Erythroblast (primary cell): ENCODE measurements at regions not wholly inside any gene's neighbourhood (a gene's known extent, or its start where the extent isn't known, plus 50 kb on each side); places are given as distances from the start of the nearest gene placed in this dataset.

Experiments used
- DNase-seq, 2 experiments: peaks; one replicate each; lab custom pipeline; 2025; lab: John Stamatoyannopoulos, UW
- GATA1 ChIP-seq: IDR thresholded peaks from 2 replicates; pipeline ENCODE4 v1.6.1; 2011; ENCODE audit warnings: low read depth, mild to moderate bottlenecking, control low read depth, low read length, moderate library complexity
- POLR2A ChIP-seq: IDR thresholded peaks from 2 replicates; pipeline ENCODE4 v1.6.1; 2011; ENCODE audit warnings: mild to moderate bottlenecking, low read length

DNA sequence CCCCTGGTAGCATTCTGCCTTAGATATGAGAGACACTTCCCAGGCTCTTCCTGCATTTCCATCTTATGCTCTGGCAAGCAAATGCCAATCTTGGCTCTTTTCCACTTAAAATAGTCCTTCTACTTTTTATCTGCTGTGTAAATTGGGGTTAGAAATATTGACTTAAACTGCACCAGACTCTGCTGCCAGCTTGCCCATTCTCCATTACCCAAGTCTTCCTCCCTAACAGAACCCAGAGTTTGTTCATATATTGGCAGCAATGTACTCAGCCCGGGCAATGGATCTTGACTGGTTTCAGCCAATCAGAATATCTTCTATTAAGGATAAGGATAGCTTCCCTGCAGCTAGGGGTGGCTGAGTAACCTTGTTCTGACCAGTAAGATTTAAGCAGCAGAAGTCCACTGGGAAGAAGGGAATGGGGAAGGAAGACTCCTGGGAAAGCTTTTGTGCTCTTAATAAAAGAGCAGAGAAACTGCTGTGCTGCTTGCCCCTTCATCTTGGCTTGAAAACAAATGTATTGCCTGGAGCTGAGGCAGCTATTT is 177.1 kb downstream of the KCNRG start:
- no peak for TF ChIP-seq GATA1
- TF ChIP-seq POLR2A = no peak
- no peak for DNase-seq

DNA sequence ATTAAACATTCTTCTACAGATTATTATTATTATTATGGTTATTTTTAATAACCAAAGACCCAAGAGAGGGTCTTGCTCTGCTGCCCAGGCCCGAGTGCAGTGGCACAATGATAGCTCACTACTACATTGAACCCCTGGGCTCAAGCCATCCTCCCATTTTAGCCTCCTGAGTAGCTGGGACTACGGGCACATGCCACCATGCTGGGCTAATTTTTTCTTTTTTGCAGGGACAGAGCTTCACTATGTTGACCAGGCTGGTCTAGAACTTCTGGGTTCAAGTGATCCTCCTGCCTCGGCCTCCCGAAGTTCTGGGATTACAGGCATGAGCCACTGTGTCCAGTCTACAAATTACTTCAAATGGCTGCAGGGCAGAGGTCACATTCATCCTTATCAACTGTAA is 179.8 kb downstream of the KCNRG start:
- DNase-seq = no peak
- TF ChIP-seq GATA1 (no peak), POLR2A (no peak)

DNA sequence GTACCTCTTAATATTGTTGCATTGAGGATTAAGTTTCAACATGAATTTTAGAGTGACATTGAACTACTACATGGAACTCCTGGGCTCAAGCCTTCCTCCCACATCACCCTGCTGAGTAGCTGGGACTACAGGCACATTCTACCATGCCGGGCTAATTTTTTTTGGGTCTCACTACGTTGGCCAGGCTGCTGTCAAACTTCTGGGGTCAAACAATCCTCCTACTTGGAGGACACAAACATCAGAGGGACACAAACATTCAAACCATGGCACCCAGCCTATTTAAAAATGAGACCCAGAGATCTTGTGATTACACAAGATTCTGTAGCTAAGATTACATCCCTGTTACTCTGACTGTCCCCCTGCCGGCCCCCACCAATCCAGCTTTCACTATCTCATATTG is 180.9 kb downstream of the KCNRG start:
- TF ChIP-seq GATA1 (no peak), POLR2A (no peak)
- DNase-seq = no peak

DNA sequence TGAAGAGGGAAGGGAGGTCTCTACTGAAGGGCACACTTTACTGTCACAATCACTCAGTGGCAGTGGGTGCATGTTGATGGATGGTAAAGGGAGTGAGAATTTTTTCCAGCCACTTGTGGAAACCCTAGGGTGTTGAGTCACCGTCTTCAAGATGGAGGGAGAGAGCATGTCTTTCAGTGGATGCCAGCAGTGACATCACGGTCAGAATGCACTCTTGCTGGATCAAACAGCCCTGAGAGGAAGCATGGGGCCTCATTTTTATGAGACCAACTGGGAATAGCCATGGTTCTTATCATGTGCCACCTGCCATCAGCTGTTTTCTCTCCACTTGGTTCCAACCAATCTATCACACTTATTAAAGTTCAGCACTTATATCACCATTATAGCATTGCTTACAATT is 182.5 kb downstream of the KCNRG start:
- DNase-seq = no peak
- TF ChIP-seq POLR2A = no peak
- no peak for TF ChIP-seq GATA1

DNA sequence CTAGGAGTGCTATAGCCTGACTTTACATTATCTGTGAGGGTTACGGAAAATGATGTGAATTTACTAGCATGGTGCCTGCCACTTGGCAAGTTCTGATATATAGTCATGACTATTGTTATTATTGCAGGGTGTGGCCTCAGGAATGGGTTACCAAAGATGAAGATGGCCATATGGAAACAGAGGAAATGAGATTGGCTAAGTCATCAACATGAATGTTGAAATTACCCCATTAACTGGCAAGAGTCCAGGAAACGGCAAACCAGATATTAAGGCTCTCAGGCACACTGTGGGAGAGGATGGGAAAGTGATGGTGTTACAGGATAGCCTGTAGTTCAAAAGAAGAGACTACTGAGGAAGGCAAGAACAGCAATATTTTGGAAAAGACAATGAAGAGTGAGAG is 183.3 kb downstream of the KCNRG start:
- DNase-seq = peak in 1 of 2 experiments; percentile 12
- TF ChIP-seq POLR2A = no peak
- TF ChIP-seq GATA1 = no peak

DNA sequence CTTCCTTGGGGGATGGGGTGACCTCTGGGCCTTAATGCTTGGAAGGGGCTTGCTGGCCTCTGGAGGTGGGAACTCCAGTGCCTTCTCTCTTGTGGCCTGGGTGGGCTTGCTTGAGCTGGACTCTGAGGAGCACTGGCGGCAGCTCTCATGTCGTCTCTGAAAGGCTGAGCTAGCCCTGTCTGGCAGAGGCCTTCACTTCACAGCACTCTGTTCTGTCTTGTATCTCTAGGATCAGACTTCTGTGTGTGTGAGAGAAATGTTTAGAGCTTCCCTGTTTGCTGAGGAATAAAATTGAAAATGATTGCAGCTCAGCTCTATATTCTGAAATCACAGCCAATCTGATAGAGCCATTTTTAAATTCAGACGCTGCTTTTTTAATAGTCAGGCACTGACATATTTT is 185.3 kb downstream of the KCNRG start:
- no peak for TF ChIP-seq POLR2A
- TF ChIP-seq GATA1 = no peak
- DNase-seq = no peak

DNA sequence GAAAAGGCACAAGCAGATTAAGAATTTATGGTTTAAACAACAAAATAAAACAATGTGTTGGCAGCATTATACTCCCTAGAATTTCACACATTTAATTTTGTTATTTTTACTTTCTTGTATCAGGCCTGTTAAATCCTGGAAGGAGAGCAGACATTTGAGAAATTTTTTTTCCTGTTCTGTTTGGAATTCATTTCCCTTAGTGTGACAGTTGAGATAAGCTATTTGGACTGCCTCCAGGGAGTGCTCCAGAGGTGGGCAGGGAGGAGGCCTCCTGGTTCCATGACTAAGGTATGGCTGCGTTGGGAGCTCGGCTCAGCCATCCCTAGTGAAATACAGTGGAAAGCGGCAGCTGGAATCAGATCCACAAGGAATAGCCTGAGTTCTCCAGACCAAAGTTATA is 185.7 kb downstream of the KCNRG start:
- no peak for TF ChIP-seq GATA1
- no peak for TF ChIP-seq POLR2A

DNA sequence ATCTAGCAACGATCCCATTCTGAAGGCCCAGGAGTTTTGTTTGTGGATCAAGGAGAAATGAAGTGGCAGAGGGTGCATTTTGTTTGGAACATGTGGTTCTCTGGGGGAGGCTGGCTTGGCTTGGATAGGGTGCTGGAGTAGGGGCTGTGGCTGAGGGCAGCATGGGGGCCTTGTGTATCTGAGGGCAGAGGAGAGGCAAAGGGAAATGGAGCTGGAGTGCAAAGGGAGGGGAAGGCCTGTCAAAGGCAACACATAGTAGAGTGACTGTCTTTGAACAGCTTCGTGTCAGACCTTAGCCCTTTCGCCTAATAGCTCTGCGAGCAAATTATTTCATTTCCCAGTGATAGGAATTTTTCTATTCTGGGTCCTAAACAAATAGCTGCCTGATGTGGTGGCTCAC is 187.2 kb downstream of the KCNRG start:
- TF ChIP-seq POLR2A (no peak), GATA1 (no peak)
- no peak for DNase-seq

More for the DNA sequence above, 185.7 kb downstream of the KCNRG start:
- DNase-seq = no peak

DNA sequence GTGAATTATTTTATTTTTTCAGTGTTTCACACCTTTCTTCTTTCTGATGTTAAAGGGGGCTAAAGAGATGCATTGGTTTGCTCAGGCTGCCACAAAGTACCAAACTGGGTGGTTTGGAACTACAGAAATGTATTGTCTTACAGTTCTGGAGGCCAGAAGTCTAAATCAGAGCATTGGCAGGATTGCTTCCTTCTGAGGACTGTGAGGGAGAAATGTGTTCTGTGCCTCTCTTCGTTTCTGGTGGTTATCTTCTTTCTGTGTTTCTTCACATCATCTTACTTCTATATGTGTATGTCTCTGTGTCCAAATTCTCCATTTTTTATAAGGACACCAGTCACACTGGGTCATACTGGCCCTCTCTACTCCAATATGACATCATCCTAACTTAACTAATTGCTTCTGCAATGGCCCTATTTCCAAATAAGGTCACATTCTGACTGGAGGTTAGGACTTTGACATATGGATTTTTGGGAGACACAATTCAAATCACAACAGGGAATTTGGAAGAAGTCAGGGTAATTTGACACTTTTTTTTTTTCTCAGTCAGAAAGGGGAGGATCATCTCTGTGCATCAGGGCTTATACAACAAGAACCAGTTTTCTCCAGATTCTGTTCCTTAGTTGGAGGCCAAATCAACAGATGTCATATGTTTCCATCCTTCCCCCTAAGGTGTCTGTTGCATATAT is 188.2 kb downstream of the KCNRG start:
- TF ChIP-seq POLR2A (no peak), GATA1 (no peak)
- DNase-seq = no peak

DNA sequence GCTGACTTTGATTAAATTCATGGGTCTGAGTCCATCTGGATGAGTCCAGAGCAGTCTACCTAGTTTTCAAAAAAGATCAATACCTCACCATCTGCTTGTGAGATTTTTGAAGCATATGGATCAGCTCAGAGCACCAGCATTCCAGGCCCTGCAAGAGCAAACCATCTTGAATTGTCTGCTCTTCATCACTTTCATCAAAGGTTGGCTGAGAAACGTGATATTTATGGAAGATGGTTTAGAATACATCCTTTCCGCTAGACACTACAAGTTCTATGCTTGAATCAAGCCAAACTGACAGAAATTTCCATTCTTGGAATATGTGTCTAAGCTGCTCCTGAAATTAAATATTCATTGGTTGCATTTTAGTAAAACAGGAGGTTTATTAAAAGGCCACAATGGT is 190.3 kb downstream of the KCNRG start:
- no peak for DNase-seq
- no peak for TF ChIP-seq GATA1
- no peak for TF ChIP-seq POLR2A

DNA sequence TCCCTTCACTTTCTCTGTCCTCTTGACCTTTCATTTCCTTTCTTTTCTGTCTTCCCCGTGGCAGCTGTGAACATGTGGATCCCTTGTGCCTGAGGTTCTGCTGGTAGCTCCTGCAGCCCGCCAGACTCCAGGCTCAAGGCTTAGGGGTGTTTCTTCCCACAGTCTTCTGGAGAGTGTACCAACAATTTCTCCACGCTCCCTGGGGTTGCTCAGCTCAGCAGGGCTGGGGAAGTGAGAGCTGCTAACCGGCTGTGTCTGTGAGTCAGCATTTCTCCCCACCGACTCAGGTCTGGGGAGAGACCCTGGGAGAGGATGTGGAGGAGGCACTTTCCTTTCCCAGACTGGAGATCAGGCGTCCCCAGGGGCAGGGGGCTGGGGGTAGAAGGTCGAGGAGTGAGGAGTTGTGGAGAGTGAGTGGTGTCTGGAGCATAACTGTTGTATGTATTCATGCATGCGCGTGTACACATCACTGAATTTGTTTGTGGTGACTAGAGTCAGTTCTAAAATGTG is 193.6 kb downstream of the KCNRG start:
- TF ChIP-seq GATA1 (no peak), POLR2A (no peak)
- DNase-seq = peak; percentile 4 to 19

DNA sequence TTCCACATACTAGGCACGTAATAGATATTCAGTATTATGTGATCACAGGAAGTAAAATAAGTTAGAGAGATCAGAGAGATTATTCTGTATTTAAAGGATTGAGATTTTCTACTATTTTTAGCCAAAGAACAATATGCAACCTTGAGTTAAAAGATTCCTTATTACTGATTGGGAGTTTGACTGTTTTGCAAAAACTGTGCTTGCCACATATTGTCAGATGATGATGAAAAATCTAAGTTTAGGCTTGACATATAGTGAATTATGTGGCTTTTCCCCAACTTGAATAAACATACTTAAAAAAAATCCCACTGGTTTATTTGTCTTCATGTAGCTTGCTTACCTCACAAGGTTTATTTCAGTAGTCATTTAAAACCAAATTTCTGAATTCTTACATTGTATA is 194.4 kb downstream of the KCNRG start:
- no peak for TF ChIP-seq POLR2A
- no peak for TF ChIP-seq GATA1
- no peak for DNase-seq

DNA sequence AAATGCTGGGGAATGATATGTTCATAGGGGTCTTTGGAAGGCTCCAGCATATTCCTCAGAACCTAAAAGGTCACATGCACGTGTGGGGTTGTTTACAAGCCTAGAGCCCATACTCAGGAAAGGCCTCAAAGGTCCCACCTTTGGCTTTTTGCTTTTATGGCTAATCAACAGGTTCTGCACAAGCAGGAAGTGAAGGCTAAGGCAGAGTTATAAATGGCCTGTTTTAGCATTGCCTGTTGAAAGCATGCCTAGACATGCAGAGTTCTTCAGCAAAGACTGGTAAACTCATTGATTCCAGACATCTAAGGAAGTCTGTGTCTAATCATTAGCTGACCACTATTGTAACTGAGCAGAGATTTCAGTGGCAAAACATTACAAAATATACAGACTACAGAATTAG is 198.3 kb downstream of the KCNRG start:
- TF ChIP-seq POLR2A = no peak
- TF ChIP-seq GATA1 = no peak
- DNase-seq = no peak

DNA sequence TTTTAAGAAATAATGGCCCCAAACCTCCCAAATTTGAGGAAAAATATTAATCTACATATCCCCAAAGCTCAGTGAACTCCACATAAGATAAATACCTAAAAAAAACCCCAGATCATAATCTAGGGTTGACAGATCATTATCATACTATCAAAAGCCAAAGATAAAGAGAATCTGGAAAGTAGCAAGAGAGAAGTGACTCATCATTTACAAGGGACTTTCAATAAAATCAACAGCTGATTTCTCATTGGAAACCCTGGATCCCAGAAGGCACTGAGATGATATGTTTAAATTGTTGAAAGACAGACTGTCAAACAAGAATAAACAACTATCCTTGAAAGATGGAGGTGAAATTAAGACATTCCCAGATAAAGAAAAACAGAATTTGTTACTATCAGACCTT is 199.3 kb downstream of the KCNRG start:
- TF ChIP-seq GATA1 (no peak), POLR2A (no peak)
- no peak for DNase-seq

DNA sequence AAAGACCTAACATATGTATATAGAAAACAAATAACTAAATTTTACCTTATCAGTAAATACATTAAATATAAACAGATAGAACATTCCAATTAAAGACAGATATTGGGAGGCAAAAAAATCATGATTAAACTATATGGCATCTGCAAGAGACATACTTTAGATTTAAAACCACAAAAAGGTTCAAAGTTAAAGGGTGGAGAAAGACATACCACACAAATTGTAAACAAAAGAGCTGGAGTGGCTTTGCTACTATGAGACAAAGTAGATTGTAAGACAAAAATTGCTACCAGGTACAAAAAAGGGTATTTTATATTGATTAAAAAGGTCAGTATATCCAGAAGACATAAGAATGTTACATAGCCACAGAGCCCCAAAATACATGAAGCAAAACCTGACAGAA is 200.2 kb downstream of the KCNRG start:
- no peak for TF ChIP-seq GATA1
- TF ChIP-seq POLR2A = no peak
- no peak for DNase-seq
